WTC11 (cell line): ENCODE measurements at regions not wholly inside any gene's neighbourhood (a gene's known extent, or its start where the extent isn't known, plus 50 kb on each side); places are given as distances from the start of the nearest gene placed in this dataset.

Experiments used
- ATAC-seq: fragments of 200-7000 bp; cut with Tn5 transposase; 2 replicates; pipeline ENCODE4 v1.10.0; 2021; ENCODE audit warnings: mild to moderate bottlenecking, moderate library complexity
- CTCF ChIA-PET: fragments of 300-600 bp; sonication (Branson Sonifier 250); formaldehyde crosslinking; loops from one replicate; lab custom pipeline; 2021; ENCODE audit warnings: antibody characterized with exemption; lab: Charles Lee
- POLR2A ChIA-PET: fragments of 350-600 bp; sonication (Branson Sonifier 250); formaldehyde crosslinking; loops from one replicate; lab custom pipeline; 2021; ENCODE audit warnings: antibody characterized with exemption; lab: Charles Lee
- DNase-seq: peaks from one replicate; pipeline ENCODE4 v3.0.0; 2021; ENCODE audit warnings: low spot score
- H3K27ac Mint-ChIP-seq: 2 replicates; pipeline ENCODE4 v1.8.0; 2021; ENCODE audit warnings: mixed read lengths
- H3K27me3 Mint-ChIP-seq: 2 replicates; pipeline ENCODE4 v1.8.0; 2021; ENCODE audit warnings: low read depth, mild to moderate bottlenecking, moderate library complexity, mixed read lengths
- H3K36me3 Mint-ChIP-seq: 2 replicates; pipeline ENCODE4 v1.8.0; 2021; ENCODE audit warnings: mixed read lengths
- H3K4me1 Mint-ChIP-seq: 2 replicates; pipeline ENCODE4 v1.8.0; 2022; ENCODE audit warnings: mixed read lengths
- H3K4me3 Mint-ChIP-seq: 2 replicates; pipeline ENCODE4 v1.8.0; 2021; ENCODE audit warnings: mild to moderate bottlenecking, moderate library complexity, mixed read lengths
- H3K9me3 Mint-ChIP-seq: 2 replicates; pipeline ENCODE4 v1.8.0; 2021; ENCODE audit warnings: mixed read lengths
- AFF4 ChIP-seq: sonication (generic); formaldehyde crosslinking; IDR thresholded peaks from 2 replicates; pipeline ENCODE4 v1.8.1; 2023; ENCODE audit warnings: mild to moderate bottlenecking, missing genetic modification reagents, borderline replicate concordance
- ATF1 ChIP-seq: sonication (generic); formaldehyde crosslinking; IDR thresholded peaks from 2 replicates; pipeline ENCODE4 v1.8.1; 2023; ENCODE audit warnings: mild to moderate bottlenecking, moderate library complexity, missing genetic modification reagents
- ATF2 ChIP-seq: sonication (generic); formaldehyde crosslinking; IDR thresholded peaks from 2 replicates; pipeline ENCODE4 v1.8.1; 2022; ENCODE audit warnings: low read depth, missing genetic modification reagents, borderline replicate concordance
- ATF6 ChIP-seq: sonication (generic); formaldehyde crosslinking; IDR thresholded peaks from 2 replicates; pipeline ENCODE4 v1.8.1; 2023; ENCODE audit warnings: mild to moderate bottlenecking, missing genetic modification reagents
- E2F1 ChIP-seq: sonication (generic); formaldehyde crosslinking; IDR thresholded peaks from 2 replicates; pipeline ENCODE4 v1.8.0; 2022; ENCODE audit warnings: mild to moderate bottlenecking, missing genetic modification reagents
- E2F5 ChIP-seq: sonication (generic); formaldehyde crosslinking; IDR thresholded peaks from 2 replicates; pipeline ENCODE4 v1.8.1; 2022; ENCODE audit warnings: mild to moderate bottlenecking, moderate library complexity, missing genetic modification reagents
- ELF4 ChIP-seq: sonication (generic); formaldehyde crosslinking; IDR thresholded peaks from 2 replicates; pipeline ENCODE4 v1.8.1; 2022; ENCODE audit warnings: low read depth, mild to moderate bottlenecking, moderate library complexity, missing genetic modification reagents
- ERG ChIP-seq: fragments of 250-450 bp; sonication (Bioruptor Pico); IDR thresholded peaks from 2 replicates; pipeline ENCODE4 v1.8.0; 2021; ENCODE audit warnings: mild to moderate bottlenecking
- HMGA2 ChIP-seq: fragments of 250-450 bp; sonication (Bioruptor Pico); IDR thresholded peaks from 2 replicates; pipeline ENCODE4 v1.4.0; 2021; ENCODE audit warnings: mild to moderate bottlenecking, moderate library complexity
- IRF2 ChIP-seq: sonication (generic); formaldehyde crosslinking; IDR thresholded peaks from 2 replicates; pipeline ENCODE4 v1.8.0; 2022; ENCODE audit warnings: low read depth, missing genetic modification reagents, borderline replicate concordance
- MLX ChIP-seq: sonication (generic); formaldehyde crosslinking; IDR thresholded peaks from 2 replicates; pipeline ENCODE4 v1.8.1; 2023; ENCODE audit warnings: mild to moderate bottlenecking, missing genetic modification reagents, moderate library complexity
- NR1H2 ChIP-seq: sonication (generic); formaldehyde crosslinking; IDR thresholded peaks from 2 replicates; pipeline ENCODE4 v1.9.0; 2021; ENCODE audit warnings: mild to moderate bottlenecking, moderate library complexity, missing genetic modification reagents
- SMAD3 ChIP-seq: sonication (generic); formaldehyde crosslinking; IDR thresholded peaks from 2 replicates; pipeline ENCODE4 v1.8.0; 2022; ENCODE audit warnings: missing genetic modification reagents, mild to moderate bottlenecking, borderline replicate concordance
- STAT6 ChIP-seq: sonication (generic); formaldehyde crosslinking; conservative IDR thresholded peaks from 2 replicates; pipeline ENCODE4 v1.8.1; 2023; ENCODE audit warnings: mild to moderate bottlenecking, low read depth, missing genetic modification reagents, moderate library complexity
- TCF7 ChIP-seq: sonication (generic); formaldehyde crosslinking; IDR thresholded peaks from 2 replicates; pipeline ENCODE4 v1.8.0; 2022; ENCODE audit warnings: mild to moderate bottlenecking, low read depth, missing genetic modification reagents, moderate library complexity
- USF1 ChIP-seq: sonication (generic); formaldehyde crosslinking; IDR thresholded peaks from 2 replicates; pipeline ENCODE4 v1.8.0; 2022; ENCODE audit warnings: mild to moderate bottlenecking, missing genetic modification reagents
- ZNF425 ChIP-seq: fragments of 250-450 bp; sonication (Bioruptor Pico); conservative IDR thresholded peaks from 2 replicates; pipeline ENCODE4 v1.9.0; 2021; ENCODE audit warnings: mild to moderate bottlenecking

GRCh38 chrY:17050374-17050773 is 829.6 kb downstream of the CDY2B start:
- Mint-ChIP-seq H3K36me3 (no peaks in the 10 kb centered on the region), H3K27me3 (no peaks in the 10 kb centered on the region), H3K27ac (no peak overlapping the region), H3K4me1 (peaks cover 20% of the 10 kb centered on the region), H3K9me3 (no peaks in the 10 kb centered on the region), H3K4me3 (no peak overlapping the region)
- DNase-seq (no peak), ATAC-seq (no peak)
- POLR2A ChIA-PET: no interaction called here
- TF ChIP-seq MLX (CRISPR knock-in tag) (no peak), ELF4 (CRISPR knock-in tag) (no peak), TCF7 (no peak), ATF1 (CRISPR knock-in tag) (no peak), E2F5 (CRISPR knock-in tag) (no peak), E2F1 (CRISPR knock-in tag) (no peak), NR1H2 (CRISPR knock-in tag) (no peak), IRF2 (CRISPR knock-in tag) (no peak), STAT6 (CRISPR knock-in tag) (no peak)
- CTCF ChIA-PET: interaction anchor here (0.6 kb wide), 1 partner anchor 230 kb away, joined by 8 read pairs; no protein-coding TSS in a partner anchor

- CTCF ChIA-PET: no interaction called here
- H3K4me3 Mint-ChIP-seq: no peak overlapping the region
- H3K36me3 Mint-ChIP-seq: peaks cover 8% of the 10 kb centered on the region; the same call in 1 of the 2 replicates
- TF ChIP-seq ATF2 (CRISPR knock-in tag) (no peak), ZNF425 (CRISPR knock-in tag) (no peak), HMGA2 (CRISPR knock-in tag) (no peak), ATF6 (CRISPR knock-in tag) (no peak), AFF4 (CRISPR knock-in tag) (no peak), USF1 (CRISPR knock-in tag) (no peak), ERG (CRISPR knock-in tag) (no peak), SMAD3 (CRISPR knock-in tag) (no peak)
These were observed 834.9 kb downstream of the CDY2B start for GRCh38 chrY:17045124-17045523.

More at GRCh38 chrY:17045124-17045523, 834.9 kb downstream of the CDY2B start:
- H3K27me3 Mint-ChIP-seq: no peaks in the 10 kb centered on the region
- H3K4me1 Mint-ChIP-seq: no peaks in the 10 kb centered on the region
- DNase-seq: no peak
- no peak overlapping the region for H3K27ac Mint-ChIP-seq
- no peak for ATAC-seq
- H3K9me3 Mint-ChIP-seq: peaks cover 15% of the 10 kb centered on the region
- POLR2A ChIA-PET: no interaction called here
